HL-60/S4 (cell line): ENCODE measurements at regions not wholly inside any gene's neighbourhood (a gene's known extent, or its start where the extent isn't known, plus 50 kb on each side); places are given as distances from the start of the nearest gene placed in this dataset.
"Not testable (repeated sequence)": the region's sequence is repeated elsewhere in the genome, so short reads cannot be mapped to it uniquely, and the experiment has no call there.

Source experiments
- in situ Hi-C: fragments of 300-500 bp; cut with MboI; formaldehyde crosslinking; loops from 2 replicates; pipeline ENCODE4 v1.14.3; 2022; ENCODE audit warnings: low sequenced_read_pairs

GRCh38 chr3:177448987-177449359 is 251.7 kb upstream of the TBL1XR1 start:
- in situ Hi-C loops: no loop called here

GRCh38 chr3:177449360-177450006 is 252.2 kb upstream of the TBL1XR1 start:
- in situ Hi-C loops: no loop called here

GRCh38 chr3:177451301-177451750 is 254.0 kb upstream of the TBL1XR1 start:
- in situ Hi-C loops: no loop called here

GRCh38 chr3:177451864-177452830 is 254.9 kb upstream of the TBL1XR1 start:
- in situ Hi-C loops: no loop called here

- in situ Hi-C loops: no loop called here
These were observed 255.7 kb upstream of the TBL1XR1 start for GRCh38 chr3:177452831-177453450.

GRCh38 chr3:177453451-177453844 is 256.2 kb upstream of the TBL1XR1 start:
- in situ Hi-C loops: no loop called here

- in situ Hi-C loops: not testable (repeated sequence)
These were observed 259.9 kb upstream of the TBL1XR1 start for GRCh38 chr3:177457204-177457603.

GRCh38 chr3:177459401-177459800 is 262.1 kb upstream of the TBL1XR1 start:
- in situ Hi-C loops: no loop called here

- in situ Hi-C loops: no loop called here
These were observed 262.8 kb upstream of the TBL1XR1 start for GRCh38 chr3:177460047-177460446.

GRCh38 chr3:177461765-177462164 is 264.5 kb upstream of the TBL1XR1 start:
- in situ Hi-C loops: no loop called here

GRCh38 chr3:177463341-177463740 is 266.1 kb upstream of the TBL1XR1 start:
- in situ Hi-C loops: not testable (repeated sequence)

- in situ Hi-C loops: no loop called here
These were observed 266.6 kb upstream of the TBL1XR1 start for GRCh38 chr3:177463863-177464262.

GRCh38 chr3:177464392-177465256 is 267.3 kb upstream of the TBL1XR1 start:
- in situ Hi-C loops: no loop called here

GRCh38 chr3:177465257-177465642 is 268.0 kb upstream of the TBL1XR1 start:
- in situ Hi-C loops: no loop called here

GRCh38 chr3:177466074-177466473 is 268.8 kb upstream of the TBL1XR1 start:
- in situ Hi-C loops: no loop called here

- in situ Hi-C loops: not testable (repeated sequence)
These were observed 269.3 kb upstream of the TBL1XR1 start for GRCh38 chr3:177466622-177467021.

GRCh38 chr3:177467247-177467985 is 270.1 kb upstream of the TBL1XR1 start:
- in situ Hi-C loops: no loop called here

- in situ Hi-C loops: no loop called here
These were observed 271.0 kb upstream of the TBL1XR1 start for GRCh38 chr3:177468331-177468730.

GRCh38 chr3:177468816-177469215 is 271.5 kb upstream of the TBL1XR1 start:
- in situ Hi-C loops: no loop called here

GRCh38 chr3:177469216-177469615 is 271.9 kb upstream of the TBL1XR1 start:
- in situ Hi-C loops: no loop called here
